Neutrophil (primary cell): ENCODE measurements at regions not wholly inside any gene's neighbourhood (a gene's known extent, or its start where the extent isn't known, plus 50 kb on each side); places are given as distances from the start of the nearest gene placed in this dataset.

Experiments
- H3K27ac ChIP-seq: fragments of 200-600 bp; sonication (generic); 2 replicates; pipeline ENCODE4 v1.5.1; 2016; ENCODE audit warnings: mild to moderate bottlenecking, moderate library complexity
- H3K27me3 ChIP-seq: fragments of 200-600 bp; sonication (generic); 2 replicates; pipeline ENCODE4 v1.6.0; 2016; ENCODE audit warnings: mild to moderate bottlenecking
- H3K36me3 ChIP-seq: fragments of 200-600 bp; sonication (generic); 2 replicates; pipeline ENCODE4 v1.5.1; 2017
- H3K4me1 ChIP-seq, 2 experiments: fragments of 200-600 bp in 1 of 2; sonication (generic) in 1 of 2; 1 replicate in 1 of 2; 2 replicates in 1 of 2; pipeline versions ENCODE4 v1.5.1 to v1.6.1; 2013 to 2016; ENCODE audit warnings: low read depth in 1 of 2, low read length in 1 of 2, mild to moderate bottlenecking in 1 of 2, moderate library complexity in 1 of 2; ENCODE audit not compliant: control insufficient read depth in 1 of 2, insufficient read depth in 1 of 2
- H3K4me3 ChIP-seq, 2 experiments: fragments of 200-600 bp in 1 of 2; sonication (generic) in 1 of 2; 1 replicate in 1 of 2; 2 replicates in 1 of 2; pipeline ENCODE4 v1.5.1; 2013 to 2016; ENCODE audit warnings: low read depth in 1 of 2, low read length in 1 of 2, mild to moderate bottlenecking in 1 of 2, moderate library complexity in 1 of 2
- H3K9me3 ChIP-seq: fragments of 200-600 bp; sonication (generic); 2 replicates; pipeline ENCODE4 v1.5.1; 2016
- TF ChIP-seq, protein P1 (sequence below): fragments of 200-600 bp; sonication (generic); IDR thresholded peaks from 2 replicates; pipeline ENCODE4 v1.5.1; 2016; ENCODE audit warnings: antibody characterized with exemption

DNA sequence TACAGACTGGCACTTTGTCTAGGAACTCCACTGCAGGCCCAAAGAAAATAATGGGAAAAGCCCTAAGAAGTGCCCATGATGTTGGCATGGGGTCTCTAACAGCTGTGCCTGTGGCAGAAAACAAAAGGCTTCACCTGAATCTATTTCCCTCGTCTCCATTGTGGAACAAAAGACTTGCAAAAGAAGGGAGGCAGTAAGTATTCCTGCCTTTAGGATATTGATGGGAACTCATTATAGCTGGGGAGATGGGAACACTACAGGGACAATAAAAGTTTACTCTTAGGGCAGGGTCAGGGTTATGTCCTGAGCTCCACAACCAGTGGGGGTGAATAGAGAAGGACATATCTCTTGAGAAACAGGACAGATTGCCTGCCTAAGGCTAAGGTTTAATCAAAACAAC is 930.6 kb upstream of the EPHA6 start:
- Histone ChIP-seq H3K4me3 (no peak overlapping the region), H3K9me3 (no peaks in the 10 kb centered on the region), H3K27me3 (no peaks in the 10 kb centered on the region), H3K36me3 (no peaks in the 10 kb centered on the region), H3K4me1 (no peaks in the 10 kb centered on the region), H3K27ac (no peak overlapping the region)
- TF ChIP-seq, protein P1, sequence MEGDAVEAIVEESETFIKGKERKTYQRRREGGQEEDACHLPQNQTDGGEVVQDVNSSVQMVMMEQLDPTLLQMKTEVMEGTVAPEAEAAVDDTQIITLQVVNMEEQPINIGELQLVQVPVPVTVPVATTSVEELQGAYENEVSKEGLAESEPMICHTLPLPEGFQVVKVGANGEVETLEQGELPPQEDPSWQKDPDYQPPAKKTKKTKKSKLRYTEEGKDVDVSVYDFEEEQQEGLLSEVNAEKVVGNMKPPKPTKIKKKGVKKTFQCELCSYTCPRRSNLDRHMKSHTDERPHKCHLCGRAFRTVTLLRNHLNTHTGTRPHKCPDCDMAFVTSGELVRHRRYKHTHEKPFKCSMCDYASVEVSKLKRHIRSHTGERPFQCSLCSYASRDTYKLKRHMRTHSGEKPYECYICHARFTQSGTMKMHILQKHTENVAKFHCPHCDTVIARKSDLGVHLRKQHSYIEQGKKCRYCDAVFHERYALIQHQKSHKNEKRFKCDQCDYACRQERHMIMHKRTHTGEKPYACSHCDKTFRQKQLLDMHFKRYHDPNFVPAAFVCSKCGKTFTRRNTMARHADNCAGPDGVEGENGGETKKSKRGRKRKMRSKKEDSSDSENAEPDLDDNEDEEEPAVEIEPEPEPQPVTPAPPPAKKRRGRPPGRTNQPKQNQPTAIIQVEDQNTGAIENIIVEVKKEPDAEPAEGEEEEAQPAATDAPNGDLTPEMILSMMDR = no peak

DNA sequence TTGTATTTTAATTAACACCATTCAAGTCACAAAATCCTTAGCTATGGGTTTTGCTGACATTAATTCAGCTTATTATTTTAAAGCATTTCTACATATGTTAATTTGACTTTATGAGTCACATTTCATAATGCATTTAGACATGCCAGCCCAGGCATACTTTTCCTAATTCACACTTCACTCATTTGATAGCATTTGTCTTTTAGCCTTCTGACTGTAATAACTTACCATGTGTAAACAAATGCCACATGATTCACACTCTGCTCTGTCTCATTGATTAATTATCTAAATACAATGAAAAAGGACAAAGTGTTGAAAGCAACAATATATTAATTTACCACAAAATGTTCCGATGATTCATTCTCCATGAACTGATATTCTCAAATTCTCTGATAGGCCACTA is 927.8 kb upstream of the EPHA6 start:
- no peaks in the 10 kb centered on the region for H3K9me3 ChIP-seq
- H3K4me1 ChIP-seq = no peaks in the 10 kb centered on the region
- no peak overlapping the region for H3K4me3 ChIP-seq
- H3K27me3 ChIP-seq = no peaks in the 10 kb centered on the region
- H3K36me3 ChIP-seq = no peaks in the 10 kb centered on the region
- no peak overlapping the region for H3K27ac ChIP-seq
- TF ChIP-seq, protein P1 = no peak

DNA sequence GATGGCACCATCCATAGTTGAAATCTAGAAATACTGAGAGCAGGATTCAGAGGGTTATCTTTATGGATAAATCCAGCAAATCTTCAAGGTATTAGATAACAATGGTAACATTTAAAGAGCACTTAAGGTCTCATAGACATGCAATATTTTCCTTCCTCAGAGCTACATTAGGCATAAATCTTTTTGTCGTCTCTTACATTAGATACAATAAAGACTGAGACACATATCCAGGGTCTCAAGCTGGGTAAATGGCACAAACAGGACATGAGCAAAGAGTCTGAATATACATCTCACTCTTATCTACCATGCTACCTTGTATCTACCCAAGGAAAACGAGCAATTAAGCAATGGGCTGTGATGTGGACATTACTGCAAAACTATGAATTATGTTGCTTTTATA is 927.3 kb upstream of the EPHA6 start:
- TF ChIP-seq, protein P1 = no peak
- no peaks in the 10 kb centered on the region for H3K36me3 ChIP-seq
- no peaks in the 10 kb centered on the region for H3K27me3 ChIP-seq
- H3K9me3 ChIP-seq = no peaks in the 10 kb centered on the region
- no peak overlapping the region for H3K27ac ChIP-seq
- no peaks in the 10 kb centered on the region for H3K4me1 ChIP-seq
- H3K4me3 ChIP-seq = no peak overlapping the region

DNA sequence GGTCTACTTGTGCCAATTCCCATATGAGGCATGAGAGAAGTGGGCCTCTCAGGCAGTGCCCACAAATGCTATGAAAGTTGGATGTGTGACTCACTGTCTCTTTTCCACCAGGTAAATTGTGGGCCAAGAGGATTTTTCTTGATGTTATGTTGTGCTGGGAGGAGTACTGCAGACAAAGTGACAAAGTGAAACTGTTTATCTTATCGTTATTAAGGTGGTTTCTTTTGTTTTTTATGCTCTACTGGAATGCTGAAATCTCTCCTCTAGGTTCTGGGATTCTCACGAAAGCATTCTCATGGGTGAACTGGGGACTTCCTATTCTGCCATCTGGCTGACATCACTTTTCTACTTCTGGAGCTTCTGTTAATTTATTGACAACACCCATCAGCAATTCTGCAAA is 919.6 kb upstream of the EPHA6 start:
- Histone ChIP-seq H3K4me1 (no peaks in the 10 kb centered on the region), H3K9me3 (no peaks in the 10 kb centered on the region), H3K27me3 (no peaks in the 10 kb centered on the region), H3K4me3 (no peak overlapping the region), H3K36me3 (no peaks in the 10 kb centered on the region), H3K27ac (no peak overlapping the region)
- TF ChIP-seq, protein P1 = no peak

DNA sequence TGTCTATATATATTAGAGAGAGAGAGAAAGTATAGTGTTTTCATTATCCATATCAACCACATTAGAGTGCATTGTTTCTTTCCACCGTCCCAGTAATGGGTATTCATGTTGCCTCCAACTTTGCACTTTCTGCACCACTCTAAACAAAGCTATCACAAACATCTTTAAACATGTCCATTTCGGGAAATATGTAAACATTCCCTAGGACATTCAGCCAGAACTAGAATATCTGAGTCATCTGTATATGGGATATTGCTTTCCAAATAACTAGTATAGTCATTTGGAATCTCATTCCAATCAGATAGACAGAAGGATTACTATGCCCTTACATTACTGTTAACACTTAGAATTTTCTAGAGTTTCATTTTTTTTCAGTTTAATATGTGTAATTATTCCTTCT is 914.9 kb upstream of the EPHA6 start:
- TF ChIP-seq, protein P1 = no peak
- Histone ChIP-seq H3K27ac (no peak overlapping the region), H3K36me3 (no peaks in the 10 kb centered on the region), H3K9me3 (no peaks in the 10 kb centered on the region), H3K4me1 (no peaks in the 10 kb centered on the region), H3K27me3 (no peaks in the 10 kb centered on the region), H3K4me3 (no peak overlapping the region)

DNA sequence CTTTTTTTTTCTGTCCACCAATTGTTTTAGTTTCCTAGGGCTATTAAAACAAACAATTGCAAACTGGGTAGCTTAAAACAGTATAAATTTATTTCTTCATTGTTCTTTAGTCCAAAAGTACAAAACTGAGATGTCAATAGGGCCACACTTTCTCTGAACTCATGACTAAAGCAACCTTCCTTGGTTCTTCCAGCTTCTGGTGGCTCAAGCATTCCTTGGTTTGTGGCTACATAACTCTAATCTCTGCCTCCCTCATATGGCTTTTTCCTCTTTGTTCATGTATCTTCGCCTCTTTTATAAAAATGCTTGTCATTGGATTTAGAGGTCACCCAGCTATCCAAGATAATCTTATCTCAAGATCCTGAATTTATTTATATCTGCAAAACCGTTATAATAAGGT is 914.5 kb upstream of the EPHA6 start:
- Histone ChIP-seq H3K4me1 (no peaks in the 10 kb centered on the region), H3K4me3 (no peak overlapping the region), H3K36me3 (no peaks in the 10 kb centered on the region), H3K27ac (no peak overlapping the region), H3K9me3 (no peaks in the 10 kb centered on the region), H3K27me3 (no peaks in the 10 kb centered on the region)
- TF ChIP-seq, protein P1 = no peak
